Left colon (tissue), 2 donors: ENCODE measurements at regions not wholly inside any gene's neighbourhood (a gene's known extent, or its start where the extent isn't known, plus 50 kb on each side); places are given as distances from the start of the nearest gene placed in this dataset.

ENCODE experiments used
- ATAC-seq: fragments of 200-7000 bp; cut with Tn5 transposase; one replicate; pipeline ENCODE4 v1.9.1; 2020; ENCODE audit warnings: mild to moderate bottlenecking, moderate library complexity
- DNase-seq, 2 donors: peaks; one replicate each; pipeline ENCODE4 v3.0.0-alpha.2; 2020
- intact Hi-C, 2 donors: fragments of 100-400 bp; cut with DNase I in 1 of 2; cut with micrococcal nuclease in 1 of 2; formaldehyde crosslinking; loops; one replicate each; pipeline versions ENCODE4 v1.11.2 to v1.14.0; 2022; cut with DNase I, micrococcal nuclease
- donor health status: DM: no; HTN: no; CAD: no.
- donor health status: DM: yes; HTN: yes; CAD: no.

GRCh38 chr11:45560155-45560912 is 105.1 kb downstream of the CHST1 start:
- ATAC-seq (no peak), DNase-seq (no peak)
- intact Hi-C loops: no loop called here

DNA sequence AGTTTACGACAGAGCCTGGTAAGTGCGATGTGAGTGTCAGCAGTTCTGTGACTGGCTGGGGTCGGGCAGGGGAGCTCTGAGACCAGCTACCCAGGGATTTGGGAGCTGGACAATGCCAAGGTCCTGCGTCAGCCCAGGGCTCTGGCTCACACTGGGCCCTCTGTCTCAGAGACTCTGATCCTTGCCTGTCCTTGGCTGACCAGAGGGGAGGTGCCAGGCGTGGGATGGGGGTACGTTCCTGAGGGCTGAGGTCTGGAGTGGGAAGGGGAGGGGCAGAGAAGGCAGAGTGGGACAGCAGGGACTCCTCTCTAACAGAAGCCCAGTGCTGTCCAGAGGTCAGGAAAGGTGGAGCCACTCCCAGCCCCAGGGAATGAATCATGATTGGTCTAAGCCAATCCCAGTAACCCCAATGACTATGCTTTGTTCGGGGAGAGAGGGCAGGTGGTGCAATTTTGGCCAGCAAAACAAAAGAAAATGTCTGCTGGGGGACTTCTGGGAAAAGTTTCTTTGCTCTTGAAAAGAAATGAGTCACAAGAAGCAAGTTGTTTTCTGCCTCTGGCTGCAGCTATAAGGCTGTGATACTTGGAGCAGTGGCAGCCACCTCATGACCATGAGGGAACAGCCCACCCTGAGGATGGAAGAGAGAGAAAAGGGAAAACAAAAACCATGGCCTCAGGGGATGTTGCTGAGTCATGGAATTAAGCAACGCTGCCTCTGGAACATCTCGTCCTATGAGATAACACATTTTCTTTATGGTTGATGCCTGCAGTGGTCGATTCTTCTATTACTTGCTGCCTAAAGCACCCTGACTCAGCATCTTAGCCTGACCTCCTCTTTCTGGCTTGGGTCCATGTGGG is 108.3 kb downstream of the CHST1 start:
- DNase-seq: no peak
- intact Hi-C loops: no loop called here
- ATAC-seq: no peak

DNA sequence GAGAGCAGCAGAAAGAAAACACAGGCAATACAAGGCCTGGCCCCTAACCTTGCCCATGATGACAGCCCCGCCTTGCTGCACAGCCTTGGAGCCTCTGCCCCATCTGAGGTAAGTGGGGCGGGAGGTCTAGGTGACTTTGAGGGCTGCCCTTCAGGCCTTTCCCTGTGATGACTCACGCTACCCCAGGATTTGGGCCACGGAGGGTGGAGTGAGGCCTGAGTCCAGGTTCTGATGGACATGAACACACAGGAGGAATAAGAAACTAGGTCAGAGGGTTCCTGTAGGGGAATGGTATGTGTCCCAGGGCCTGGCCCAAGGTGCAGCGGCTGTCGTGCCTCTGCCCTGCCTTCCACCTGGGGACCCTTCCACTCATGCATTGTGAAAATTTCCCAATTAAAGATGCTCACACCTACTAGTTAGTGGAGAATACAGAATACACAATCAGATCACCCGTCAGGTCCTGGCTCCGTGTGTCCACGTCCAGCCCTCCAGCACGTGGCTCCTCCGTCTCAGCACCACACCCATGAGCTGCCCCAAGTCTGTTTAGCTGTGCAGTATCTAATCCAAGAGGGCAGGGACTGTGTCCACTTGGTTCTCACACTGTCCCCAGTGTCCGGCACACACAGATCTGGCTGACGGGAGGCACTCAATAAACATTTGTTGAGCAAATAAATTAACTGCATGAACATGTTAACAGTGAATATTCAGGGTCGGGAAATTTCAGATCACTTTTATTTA is 111.0 kb downstream of the CHST1 start:
- DNase-seq (no peak), ATAC-seq (no peak)
- intact Hi-C loops: no loop called here

GRCh38 chr11:45553383-45553936 is 112.0 kb downstream of the CHST1 start:
- intact Hi-C loops: no loop called here
- ATAC-seq (no peak), DNase-seq (no peak)

DNA sequence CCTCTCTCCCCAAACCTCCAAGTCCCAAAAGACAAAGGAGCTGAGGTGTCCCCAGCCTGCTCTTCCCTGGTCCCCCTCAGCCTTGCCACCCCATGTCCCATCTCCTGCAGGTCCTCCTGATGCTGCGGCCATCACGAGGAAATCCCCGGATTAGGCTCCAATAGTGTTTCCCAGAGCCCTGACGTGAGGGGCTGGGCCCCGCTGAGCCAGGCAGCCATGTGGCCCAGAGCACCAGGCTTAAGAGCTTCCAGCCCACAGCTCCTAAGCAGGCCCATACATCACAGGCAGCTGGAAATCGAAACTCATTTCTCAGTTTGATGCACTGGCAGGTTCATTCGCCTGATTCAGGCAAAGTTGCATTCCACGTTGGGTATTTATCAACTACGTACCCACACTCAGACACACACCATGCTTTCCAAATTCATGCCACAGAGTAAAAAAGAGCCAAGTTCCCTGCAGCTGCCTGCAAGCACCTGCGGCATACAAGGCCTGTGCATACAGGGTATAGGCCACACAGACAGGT is 114.2 kb downstream of the CHST1 start:
- intact Hi-C loops: no loop called here
- DNase-seq (no peak), ATAC-seq (no peak)

DNA sequence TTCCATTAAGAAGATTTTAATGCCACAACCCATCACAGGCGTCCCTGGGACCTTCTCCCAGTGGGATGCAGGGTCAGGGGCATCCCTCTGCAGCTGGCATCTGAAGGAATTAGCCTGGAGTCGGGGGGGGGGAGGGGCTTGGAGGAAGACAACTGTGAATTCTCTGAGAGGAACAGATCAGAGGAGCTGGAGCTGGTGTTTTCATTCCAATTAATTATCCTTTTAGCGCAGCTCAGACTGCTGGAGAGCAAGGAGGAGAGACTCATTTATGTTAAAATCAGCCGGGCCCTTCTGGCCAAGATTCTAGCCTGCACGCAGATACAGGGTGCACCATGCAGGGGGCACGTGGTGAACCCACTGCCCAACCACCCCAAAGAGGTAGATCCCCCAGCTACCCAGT is 116.2 kb downstream of the CHST1 start:
- intact Hi-C loops: no loop called here
- no peak for ATAC-seq
- no peak for DNase-seq

- DNase-seq (no peak), ATAC-seq (no peak)
- intact Hi-C loops: no loop called here
Observed at GRCh38 chr11:45546366-45546765, 119.1 kb downstream of the CHST1 start.

DNA sequence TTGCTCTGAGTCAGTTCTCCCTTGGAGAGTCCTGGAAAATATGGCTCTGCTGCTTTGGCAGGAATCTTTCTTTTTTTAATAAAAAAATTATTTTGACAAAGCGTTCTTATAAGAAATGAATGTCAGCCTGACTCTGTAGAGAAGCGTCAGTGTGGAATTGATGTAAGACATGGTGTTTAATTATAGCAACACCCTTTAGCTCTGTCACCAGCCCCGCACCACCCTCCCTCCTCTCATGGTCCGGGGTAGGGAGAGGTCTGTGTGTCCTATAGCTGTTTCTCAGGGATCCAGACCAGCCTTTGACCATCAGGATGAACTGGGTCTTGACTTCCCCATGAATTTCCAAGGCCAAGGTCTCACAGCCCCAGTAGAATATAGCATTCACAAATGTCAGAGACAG is 120.6 kb downstream of the CHST1 start:
- intact Hi-C loops: no loop called here
- ATAC-seq (no peak), DNase-seq (no peak)

DNA sequence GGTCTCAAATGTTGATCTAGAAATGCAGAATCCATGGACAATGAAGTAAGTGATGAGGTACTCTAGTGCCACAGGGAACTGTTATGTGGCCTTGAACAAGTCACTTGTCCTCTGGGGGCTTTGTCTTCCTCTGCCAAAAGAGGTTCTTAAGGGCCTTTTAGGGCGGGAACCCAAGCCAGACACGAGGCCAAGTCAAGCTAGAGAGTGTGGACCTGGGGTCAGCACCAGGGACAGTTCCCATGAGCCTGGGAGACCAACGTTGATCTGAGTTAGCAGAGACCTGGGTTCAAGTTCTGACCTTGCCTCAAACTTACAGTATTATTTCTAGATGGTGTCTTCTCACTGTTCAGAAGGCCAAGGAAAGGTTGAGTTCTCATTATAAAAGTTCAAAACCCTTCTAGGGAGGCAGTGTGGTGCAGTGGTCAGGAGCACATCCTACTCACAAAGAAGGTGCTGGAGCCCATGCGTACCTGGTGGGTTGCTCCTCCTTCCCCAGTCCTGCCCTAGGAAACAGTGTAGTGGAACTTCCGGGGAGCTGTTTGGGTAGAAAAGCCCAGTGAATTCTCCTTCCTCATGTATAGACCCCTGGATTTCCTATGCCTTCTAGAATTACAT is 121.5 kb downstream of the CHST1 start:
- intact Hi-C loops: no loop called here
- ATAC-seq: no peak
- no peak for DNase-seq

- no peak for ATAC-seq
- DNase-seq: no peak
- intact Hi-C loops: no loop called here
Observed at GRCh38 chr11:45543081-45543480, 122.3 kb downstream of the CHST1 start.

- no peak for ATAC-seq
- intact Hi-C loops: no loop called here
Observed at GRCh38 chr11:45541693-45542434, 123.6 kb downstream of the CHST1 start.

DNA sequence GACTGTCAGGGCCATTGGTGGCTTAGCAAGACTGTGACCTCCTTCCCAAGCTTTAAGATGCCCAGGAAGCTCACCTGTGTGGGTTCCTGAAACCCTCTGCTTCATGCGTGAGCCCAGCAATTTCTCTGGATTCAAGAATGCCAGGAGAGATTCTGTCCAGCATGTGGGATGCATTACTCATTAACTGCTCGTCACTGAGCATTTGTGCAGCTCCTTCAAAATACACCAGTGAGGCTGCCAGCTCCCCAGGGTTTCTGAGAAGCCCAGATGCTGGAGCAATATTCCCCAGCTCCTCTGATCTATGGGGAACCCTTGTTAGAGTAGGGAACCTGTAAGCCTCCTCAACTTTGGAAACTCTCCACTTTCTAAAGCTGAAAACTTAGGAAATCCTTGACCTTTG is 126.5 kb downstream of the CHST1 start:
- intact Hi-C loops: no loop called here
- no peak for DNase-seq
- ATAC-seq: no peak

More at GRCh38 chr11:45541693-45542434, 123.6 kb downstream of the CHST1 start:
- DNase-seq: no peak

GRCh38 chr11:45538363-45538762 is 127.1 kb downstream of the CHST1 start:
- DNase-seq: no peak
- intact Hi-C loops: no loop called here
- no peak for ATAC-seq

GRCh38 chr11:45537614-45538013 is 127.8 kb downstream of the CHST1 start:
- no peak for DNase-seq
- intact Hi-C loops: no loop called here
- no peak for ATAC-seq

DNA sequence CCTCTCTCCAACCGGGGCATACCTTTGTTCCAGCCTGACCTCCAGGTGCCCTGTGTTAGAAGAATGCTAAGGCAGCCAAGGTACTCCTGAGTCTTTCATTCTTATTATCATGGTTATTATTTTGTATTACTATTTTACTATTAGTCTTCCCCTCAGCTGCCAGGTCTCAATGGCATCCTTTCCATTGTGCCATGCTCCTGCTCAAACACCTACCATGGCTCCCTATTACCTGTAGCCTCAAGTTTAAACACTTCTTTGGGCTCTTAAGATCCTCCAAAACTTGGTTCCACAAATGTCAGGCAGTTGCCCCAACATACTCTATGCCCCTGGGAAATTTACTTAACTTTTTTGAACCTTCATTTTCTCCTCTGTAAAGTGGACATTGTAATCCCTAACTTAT is 130.4 kb downstream of the CHST1 start:
- ATAC-seq (no peak), DNase-seq (no peak)
- intact Hi-C loops: no loop called here

GRCh38 chr11:45534132-45534531 is 131.3 kb downstream of the CHST1 start:
- intact Hi-C loops: no loop called here
- DNase-seq (no peak), ATAC-seq (no peak)

DNA sequence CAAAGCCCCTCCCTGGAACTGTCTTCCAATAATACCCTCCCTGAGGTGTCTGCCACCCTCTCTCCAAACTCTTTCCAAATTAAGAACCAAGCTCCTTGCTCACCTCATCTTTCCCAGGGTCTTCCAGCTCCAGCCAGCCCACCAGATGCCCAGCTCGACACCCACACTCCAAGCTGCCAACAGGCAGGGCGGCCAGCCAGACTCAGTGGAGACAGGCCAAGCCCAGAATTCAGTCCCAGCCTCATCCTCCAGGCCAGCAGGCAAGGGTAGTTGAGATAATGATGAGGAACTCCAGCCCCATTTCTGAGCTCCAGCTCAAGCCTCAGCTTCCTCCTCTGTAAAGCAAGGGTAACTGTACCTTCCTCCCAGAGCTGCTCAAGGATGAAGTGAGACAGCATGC is 132.9 kb downstream of the CHST1 start:
- ATAC-seq (no peak), DNase-seq (no peak)
- intact Hi-C loops: no loop called here

GRCh38 chr11:45530776-45531175 is 134.6 kb downstream of the CHST1 start:
- no peak for DNase-seq
- intact Hi-C loops: no loop called here
- ATAC-seq: no peak
